Stimulated activated CD8-positive, alpha-beta memory T cell treated with anti-CD3 and anti-CD28 coated beads, Interleukin-7, amount 100 ng/mL, for 24 hours (primary cell): ENCODE measurements at regions not wholly inside any gene's neighbourhood (a gene's known extent, or its start where the extent isn't known, plus 50 kb on each side); places are given as distances from the start of the nearest gene placed in this dataset.
"Not testable (repeated sequence)": the region's sequence is repeated elsewhere in the genome, so short reads cannot be mapped to it uniquely, and the experiment has no call there.

Source experiments
- DNase-seq: peaks from one replicate; pipeline ENCODE4 v3.0.0-alpha.2; 2020; ENCODE audit warnings: low read depth

GRCh38 chr3:75320369-75320768, 343.8 kb upstream of the FRG2C start:
- DNase-seq, result no peak

DNA sequence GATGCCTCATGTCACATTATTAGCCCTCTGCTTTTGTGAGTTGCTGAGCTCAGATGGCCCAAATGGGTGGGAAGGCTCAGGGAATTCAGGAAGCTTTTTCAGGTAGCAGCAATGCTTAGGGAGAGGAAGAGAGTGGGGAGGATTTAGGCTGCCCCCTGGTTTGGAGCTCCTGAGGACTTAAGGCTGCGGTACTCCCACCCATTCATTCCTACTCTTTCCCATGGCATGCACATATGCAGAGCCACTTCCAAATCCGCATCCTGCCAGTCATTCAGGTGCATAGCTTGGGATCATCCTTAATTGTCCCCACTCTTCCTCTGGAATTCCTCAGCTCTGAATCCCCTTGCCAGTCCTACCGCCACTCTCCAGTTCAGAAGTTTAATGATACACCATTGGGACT, 343.1 kb upstream of the FRG2C start:
- no peak for DNase-seq

DNA sequence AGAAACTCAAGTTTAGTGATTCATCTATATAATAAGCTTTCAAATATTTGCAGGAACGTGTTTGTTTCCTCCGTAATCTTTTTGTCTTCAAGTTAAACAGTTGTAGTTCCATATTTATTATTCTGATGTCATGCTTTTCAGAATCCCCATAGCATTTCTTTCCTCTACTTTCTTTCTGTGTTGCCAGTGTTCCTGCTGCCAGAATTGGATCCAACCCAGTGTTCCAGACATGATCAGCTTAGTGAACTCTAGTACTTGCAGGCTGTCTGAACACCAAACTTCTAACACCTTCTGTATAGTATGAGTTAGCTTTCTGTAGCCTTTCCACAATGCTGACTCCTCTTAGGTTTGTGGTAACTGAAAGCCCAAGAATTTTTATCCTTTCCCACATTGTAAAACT, 340.2 kb upstream of the FRG2C start:
- DNase-seq, result not testable (repeated sequence)

DNA sequence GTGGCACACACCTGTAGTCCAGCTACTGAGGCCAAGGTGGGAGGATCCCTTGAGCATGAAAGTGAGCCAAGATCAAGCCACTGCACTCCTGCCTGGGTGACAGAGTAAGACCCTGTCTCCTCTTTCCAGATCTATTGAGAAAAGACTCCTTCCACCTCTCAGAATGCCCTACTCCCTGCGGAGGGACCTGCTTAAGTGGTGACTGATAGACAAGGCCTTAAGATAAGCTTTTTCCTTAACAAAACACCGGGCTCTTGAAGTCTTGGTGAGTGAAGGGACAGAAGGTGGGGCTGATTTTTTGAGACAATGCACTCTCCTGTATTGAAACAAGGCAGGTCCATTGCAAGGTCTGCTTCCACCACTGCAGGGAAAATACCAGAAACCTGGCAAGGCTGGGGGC, 338.4 kb upstream of the FRG2C start:
- no peak for DNase-seq

DNA sequence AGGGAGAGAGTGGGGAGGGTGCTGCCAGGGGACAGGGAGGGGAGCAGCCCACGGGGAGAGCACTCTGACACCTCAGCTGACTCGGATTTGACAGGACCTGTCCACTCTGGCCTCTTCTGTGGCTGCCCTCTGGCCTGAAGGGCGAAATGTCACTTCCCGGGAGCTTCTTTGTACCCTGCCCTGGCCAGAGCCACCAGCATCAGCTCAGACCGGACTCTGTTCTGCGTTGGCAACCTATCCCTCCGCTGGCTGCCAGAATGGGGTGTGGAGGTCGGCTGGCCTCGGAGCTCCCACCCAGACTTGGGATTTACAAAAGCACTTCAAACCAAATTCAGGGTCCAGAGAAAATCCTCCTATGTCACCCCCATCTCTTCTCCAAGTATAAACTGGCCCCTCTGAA, 336.7 kb upstream of the FRG2C start:
- DNase-seq, result no peak

GRCh38 chr3:75329476-75330097, 334.5 kb upstream of the FRG2C start:
- no peak for DNase-seq

DNA sequence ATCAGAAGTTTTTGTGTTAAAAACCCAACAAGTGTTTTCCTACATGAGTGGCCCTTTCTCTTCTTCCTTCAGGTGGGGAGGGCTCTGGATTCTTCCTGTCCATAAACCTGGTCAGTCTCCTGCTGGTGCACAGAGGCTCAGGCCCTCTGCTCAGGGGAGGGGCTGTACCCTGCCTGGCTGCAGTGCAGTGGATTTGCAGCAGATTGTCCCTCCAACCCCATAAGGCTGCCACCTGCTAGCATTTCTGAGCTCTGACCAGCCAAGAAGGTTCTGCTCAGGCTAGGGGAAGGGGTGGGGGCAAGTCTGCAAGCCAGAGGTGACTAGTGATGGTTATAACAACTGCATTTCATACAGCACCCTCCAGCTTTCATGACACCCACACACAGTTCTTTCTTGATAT, 333.7 kb upstream of the FRG2C start:
- not testable (repeated sequence) for DNase-seq

- DNase-seq, result not testable (repeated sequence)
These were observed 332.0 kb upstream of the FRG2C start for GRCh38 chr3:75332090-75332489.

GRCh38 chr3:75332794-75333193, 331.3 kb upstream of the FRG2C start:
- DNase-seq, result no peak

- DNase-seq, result no peak
These were observed 329.8 kb upstream of the FRG2C start for GRCh38 chr3:75334299-75334698.

- DNase-seq, result no peak
These were observed 326.8 kb upstream of the FRG2C start for GRCh38 chr3:75337226-75337900.

DNA sequence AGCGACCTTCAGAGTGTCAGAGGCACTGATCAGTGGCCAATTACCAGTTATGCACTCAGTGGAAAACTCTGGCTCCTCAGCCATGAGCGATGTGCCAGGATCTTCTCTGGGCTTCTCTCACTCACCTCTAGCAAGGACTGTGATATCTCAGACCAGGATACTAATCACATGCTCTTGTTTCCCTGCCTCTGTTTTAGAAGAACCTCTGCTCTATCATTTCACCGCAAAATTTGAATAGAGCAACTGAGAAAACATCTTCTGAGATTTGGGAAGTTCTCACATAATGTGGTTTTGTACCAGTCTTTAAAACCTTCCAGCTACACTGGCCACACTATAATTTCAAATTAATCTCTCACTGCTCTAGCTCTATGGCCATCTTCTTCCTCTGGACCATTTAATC, 325.8 kb upstream of the FRG2C start:
- DNase-seq, result no peak

DNA sequence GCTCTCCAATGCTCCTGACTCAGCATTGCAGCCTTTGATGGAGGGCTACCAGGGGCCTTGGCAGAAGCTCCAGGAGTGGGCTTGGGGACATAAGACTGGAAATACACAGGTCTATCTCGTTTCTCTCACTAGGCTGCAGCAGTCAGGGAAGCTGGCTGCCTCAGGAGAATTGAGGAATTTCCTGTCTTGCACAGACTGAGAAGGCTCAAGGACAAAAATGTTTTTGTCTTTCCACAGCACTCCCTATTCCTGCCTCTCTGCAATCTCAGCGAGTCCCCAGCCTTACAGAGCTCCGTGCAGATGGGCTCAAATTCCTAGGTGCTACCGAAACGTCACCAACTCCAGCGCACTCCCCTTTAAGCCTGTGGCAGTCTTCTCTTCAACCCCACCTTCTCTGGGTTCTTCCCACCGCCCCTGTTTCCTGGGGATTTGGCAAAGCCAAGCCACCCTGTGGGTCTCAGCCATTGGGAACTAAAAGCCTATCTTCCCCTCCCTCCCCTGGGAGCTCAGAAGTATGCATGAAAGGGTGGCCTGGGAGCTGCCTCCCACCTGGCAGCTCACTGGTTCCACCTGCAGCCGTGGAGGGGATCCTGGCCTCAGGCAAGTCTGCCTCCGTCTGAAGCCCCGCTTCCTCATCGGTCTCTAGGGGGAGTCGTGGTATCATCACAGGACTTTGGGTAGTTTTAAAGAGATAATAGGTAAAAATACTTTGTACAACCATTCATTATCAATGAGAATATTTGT, 322.6 kb upstream of the FRG2C start:
- no peak for DNase-seq

- no peak for DNase-seq
These were observed 321.7 kb upstream of the FRG2C start for GRCh38 chr3:75342425-75342824.

DNA sequence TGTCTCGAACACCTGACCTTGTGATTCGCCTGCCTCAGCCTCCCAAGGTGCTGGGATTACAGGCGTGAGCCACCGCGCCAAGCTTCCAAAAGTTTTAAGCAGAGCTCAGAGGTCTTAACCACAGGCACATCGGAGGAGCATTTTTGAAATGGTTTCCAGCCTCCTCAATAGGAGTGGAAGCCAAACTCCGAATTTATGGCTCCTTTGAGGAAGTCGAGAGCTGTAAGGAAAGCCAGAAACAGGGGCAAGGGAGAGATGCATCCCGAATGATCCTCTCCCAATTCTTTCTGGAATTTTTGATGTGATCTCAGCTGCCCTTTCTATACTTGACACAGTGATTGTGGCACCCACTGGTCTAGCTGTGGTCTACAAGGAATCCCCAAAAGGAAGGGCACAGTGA, 313.6 kb upstream of the FRG2C start:
- DNase-seq, result not testable (repeated sequence)

DNA sequence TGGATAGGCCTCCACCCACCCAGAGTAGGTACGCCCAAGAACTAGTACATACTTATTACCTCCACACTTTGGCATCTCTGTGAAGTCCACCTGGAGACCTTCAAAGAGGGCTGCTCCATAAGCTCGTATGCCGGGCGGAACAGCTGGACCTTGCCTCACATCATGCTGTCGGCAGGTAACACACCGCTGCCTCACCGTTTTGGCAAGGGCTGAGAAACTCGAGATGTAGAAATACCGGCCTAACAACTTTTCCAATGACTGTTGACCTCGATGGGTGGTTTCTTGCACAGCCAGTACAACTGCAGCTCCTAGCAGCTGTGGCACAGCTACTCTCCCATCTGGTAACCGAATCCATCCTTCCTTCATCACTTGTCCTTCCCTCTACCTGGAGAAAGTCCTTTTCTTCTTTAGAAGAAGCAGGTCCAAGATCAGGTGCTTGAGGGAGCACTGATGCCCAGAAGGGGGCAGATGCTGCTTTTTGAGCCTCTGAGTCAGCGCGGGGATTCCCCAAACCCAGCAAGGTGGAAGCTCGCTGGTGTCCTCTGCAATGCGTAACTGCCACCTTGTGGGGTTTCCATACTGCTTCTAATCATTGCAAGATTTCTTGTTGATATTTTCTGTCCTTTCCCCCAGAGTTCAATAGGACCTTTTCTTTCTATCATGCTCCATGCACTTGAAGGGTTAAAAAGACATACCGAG, 301.9 kb upstream of the FRG2C start:
- DNase-seq, result not testable (repeated sequence)

- DNase-seq, result not testable (repeated sequence)
These were observed 291.2 kb upstream of the FRG2C start for GRCh38 chr3:75372964-75373363.

GRCh38 chr3:75379840-75380239, 284.3 kb upstream of the FRG2C start:
- DNase-seq, result not testable (repeated sequence)

- DNase-seq, result no peak
These were observed 283.8 kb upstream of the FRG2C start for GRCh38 chr3:75380276-75380771.

DNA sequence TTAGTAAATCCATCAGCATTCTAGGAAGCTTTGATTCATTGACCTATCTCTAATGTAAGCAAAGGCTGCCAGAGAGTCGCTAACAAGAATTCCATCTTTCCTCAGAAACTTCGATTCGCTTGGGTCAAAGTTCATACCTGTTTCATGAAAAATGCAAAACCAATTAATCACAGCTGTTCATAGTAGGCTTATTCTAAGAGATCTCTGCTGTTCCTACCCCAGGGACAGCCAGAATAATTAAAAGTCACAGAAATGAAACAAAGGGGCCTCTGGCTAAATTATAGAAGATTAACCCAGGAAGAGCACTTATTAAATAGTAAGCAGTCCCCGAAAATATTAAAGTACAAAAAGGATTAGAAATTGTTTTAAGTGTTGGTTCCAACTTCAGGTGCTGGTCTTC, 280.1 kb upstream of the FRG2C start:
- not testable (repeated sequence) for DNase-seq

GRCh38 chr3:75388486-75389124, 275.5 kb upstream of the FRG2C start:
- not testable (repeated sequence) for DNase-seq

- DNase-seq, result not testable (repeated sequence)
These were observed 270.8 kb upstream of the FRG2C start for GRCh38 chr3:75393288-75393694.
